Vagina (tissue), 2 donors: ENCODE measurements at regions not wholly inside any gene's neighbourhood (a gene's known extent, or its start where the extent isn't known, plus 50 kb on each side); places are given as distances from the start of the nearest gene placed in this dataset.

Experiments
- DNase-seq, 2 donors: peaks; one replicate each; pipeline ENCODE4 v3.0.0-alpha.2; 2017; ENCODE audit errors: extremely low spot score in 2 of 2
- H3K27ac ChIP-seq: fragments of 200-600 bp; sonication (generic); one replicate; pipeline ENCODE4 v1.5.1; 2019
- H3K27me3 ChIP-seq: fragments of 200-600 bp; sonication (generic); one replicate; pipeline ENCODE4 v1.5.1; 2019
- H3K36me3 ChIP-seq, 2 donors: fragments of 200-600 bp; sonication (generic); one replicate each; pipeline ENCODE4 v1.5.1; 2017 to 2019
- H3K4me1 ChIP-seq: fragments of 200-600 bp; sonication (generic); one replicate; pipeline ENCODE4 v1.5.1; 2019
- H3K4me3 ChIP-seq, 2 donors: fragments of 200-600 bp; sonication (generic); 1 replicate in 1 of 2; 2 replicates in 1 of 2; pipeline ENCODE4 v1.5.1; 2016 to 2019
- H3K9me3 ChIP-seq: fragments of 200-600 bp; sonication (generic); one replicate; pipeline ENCODE4 v1.5.1; 2019
- CTCF ChIP-seq, 3 experiments: fragments of 450-650 bp in 2 of 3; fragments of 200-600 bp in 1 of 3; sonication (generic) in 1 of 3; IDR thresholded peaks; one replicate each; pipeline ENCODE4 v1.5.1; 2017 to 2019; ENCODE audit warnings: antibody characterized with exemption in 3 of 3, mild to moderate bottlenecking in 2 of 3, moderate library complexity in 2 of 3
- POLR2A ChIP-seq, 2 donors: fragments of 450-650 bp; IDR thresholded peaks; one replicate each; pipeline ENCODE4 v1.6.1; 2017; ENCODE audit warnings: antibody characterized with exemption in 2 of 2, mild to moderate bottlenecking in 2 of 2, moderate library complexity in 2 of 2
- POLR2AphosphoS5 ChIP-seq, 2 donors: sonication (generic); formaldehyde crosslinking; IDR thresholded peaks; one replicate each; pipeline ENCODE4 v1.9.0; 2017; ENCODE audit warnings: antibody characterized with exemption in 2 of 2, mild to moderate bottlenecking in 2 of 2, low read depth in 1 of 2; ENCODE audit not compliant: insufficient read depth in 1 of 2
- intact Hi-C: fragments of 100-400 bp; cut with DNase I; formaldehyde crosslinking; loops from one replicate; pipeline ENCODE4 v1.15.1; 2023

- no peaks in the 10 kb centered on the region for H3K4me1 ChIP-seq
- no peak overlapping the region for H3K27ac ChIP-seq
- H3K4me3 ChIP-seq, result no peak overlapping the region
- TF ChIP-seq POLR2AphosphoS5 (IDR thresholded peaks at IDR 0.05; ENCODE audit: insufficient read depth in 1 of 2, low read depth in 1 of 2) (no peak), POLR2A (IDR thresholded peaks at IDR 0.05) (no peak), CTCF (IDR thresholded peaks at IDR 0.05) (no peak)
- no peaks in the 10 kb centered on the region for H3K9me3 ChIP-seq
- DNase-seq, result no peak
- intact Hi-C loops, result no loop called here
- no peaks in the 10 kb centered on the region for H3K36me3 ChIP-seq
- H3K27me3 ChIP-seq, result no peaks in the 10 kb centered on the region
Observed at GRCh38 chr13:85236413-85236812, 562.8 kb downstream of the SLITRK6 start.

GRCh38 chr13:85230691-85231093, 568.5 kb downstream of the SLITRK6 start:
- no peak for DNase-seq
- Histone ChIP-seq H3K36me3 (no peaks in the 10 kb centered on the region), H3K4me1 (no peaks in the 10 kb centered on the region), H3K4me3 (no peak overlapping the region), H3K27me3 (no peaks in the 10 kb centered on the region), H3K27ac (no peak overlapping the region), H3K9me3 (no peaks in the 10 kb centered on the region)
- no peak for TF ChIP-seq CTCF (IDR thresholded peaks at IDR 0.05)
- no peak for TF ChIP-seq POLR2A (IDR thresholded peaks at IDR 0.05)
- TF ChIP-seq POLR2AphosphoS5 (IDR thresholded peaks at IDR 0.05; ENCODE audit: insufficient read depth in 1 of 2, low read depth in 1 of 2), result no peak
- intact Hi-C loops, result no loop called here

- Histone ChIP-seq H3K36me3 (no peaks in the 10 kb centered on the region), H3K9me3 (no peaks in the 10 kb centered on the region), H3K4me3 (no peak overlapping the region), H3K27me3 (no peaks in the 10 kb centered on the region), H3K27ac (no peak overlapping the region), H3K4me1 (no peaks in the 10 kb centered on the region)
- no peak for DNase-seq
- intact Hi-C loops, result no loop called here
- TF ChIP-seq POLR2AphosphoS5 (IDR thresholded peaks at IDR 0.05; ENCODE audit: insufficient read depth in 1 of 2, low read depth in 1 of 2), result no peak
- TF ChIP-seq CTCF (IDR thresholded peaks at IDR 0.05), result no peak
- TF ChIP-seq POLR2A (IDR thresholded peaks at IDR 0.05), result no peak
Observed at GRCh38 chr13:85228692-85229091, 570.5 kb downstream of the SLITRK6 start.

- Histone ChIP-seq H3K27me3 (no peaks in the 10 kb centered on the region), H3K4me3 (no peak overlapping the region), H3K4me1 (no peaks in the 10 kb centered on the region), H3K36me3 (no peaks in the 10 kb centered on the region), H3K9me3 (no peaks in the 10 kb centered on the region), H3K27ac (no peak overlapping the region)
- DNase-seq, result no peak
- TF ChIP-seq CTCF (IDR thresholded peaks at IDR 0.05), result no peak
- no peak for TF ChIP-seq POLR2A (IDR thresholded peaks at IDR 0.05)
- no peak for TF ChIP-seq POLR2AphosphoS5 (IDR thresholded peaks at IDR 0.05; ENCODE audit: insufficient read depth in 1 of 2, low read depth in 1 of 2)
- intact Hi-C loops, result no loop called here
Observed at GRCh38 chr13:85223883-85224656, 575.1 kb downstream of the SLITRK6 start.

- DNase-seq, result no peak
- Histone ChIP-seq H3K4me3 (no peak overlapping the region), H3K4me1 (no peaks in the 10 kb centered on the region), H3K36me3 (no peaks in the 10 kb centered on the region), H3K27ac (no peak overlapping the region), H3K9me3 (no peaks in the 10 kb centered on the region), H3K27me3 (no peaks in the 10 kb centered on the region)
- no peak for TF ChIP-seq POLR2AphosphoS5 (IDR thresholded peaks at IDR 0.05; ENCODE audit: insufficient read depth in 1 of 2, low read depth in 1 of 2)
- no peak for TF ChIP-seq CTCF (IDR thresholded peaks at IDR 0.05)
- TF ChIP-seq POLR2A (IDR thresholded peaks at IDR 0.05), result no peak
- intact Hi-C loops, result no loop called here
Observed at GRCh38 chr13:85216576-85216975, 582.6 kb downstream of the SLITRK6 start.
